HG03097 (cell line): ENCODE measurements at regions not wholly inside any gene's neighbourhood (a gene's known extent, or its start where the extent isn't known, plus 50 kb on each side); places are given as distances from the start of the nearest gene placed in this dataset.
A peak's percentile ranks its signal among the peaks of the same experiment; 100 is the strongest.

Source experiments
- ATAC-seq: cut with Tn5 transposase; IDR thresholded peaks from one replicate; pipeline ENCODE4 v1.9.1; 2021; ENCODE audit not compliant: unreplicated experiment, low FRiP score

- no peak for ATAC-seq
These were observed 65.9 kb upstream of the KLF13 start for GRCh38 chr15:31260646-31261265.

- no peak for ATAC-seq
These were observed 65.1 kb upstream of the KLF13 start for GRCh38 chr15:31261266-31262142.

DNA sequence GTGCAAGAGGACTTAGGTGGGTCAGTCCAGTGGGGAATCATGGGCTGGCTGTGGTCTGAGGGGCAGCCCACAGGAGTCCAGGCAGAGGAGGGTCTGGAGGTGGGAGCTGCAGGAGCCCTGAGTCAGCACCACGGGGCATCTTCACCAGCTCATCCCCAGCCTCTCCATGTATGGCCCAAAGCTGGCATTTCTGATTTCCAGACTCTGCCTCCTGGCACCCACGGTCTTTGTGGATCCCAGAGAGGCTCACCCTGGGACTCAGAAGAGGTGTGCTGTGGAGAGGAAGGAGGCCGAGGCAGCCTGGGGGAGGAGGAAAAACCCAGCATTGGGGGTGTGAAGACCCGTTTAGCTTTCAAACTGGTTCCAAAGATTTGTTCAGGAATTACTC lies 64.5 kb upstream of the KLF13 start:
- no peak for ATAC-seq

GRCh38 chr15:31262901-31263671 lies 63.5 kb upstream of the KLF13 start:
- no peak for ATAC-seq

DNA sequence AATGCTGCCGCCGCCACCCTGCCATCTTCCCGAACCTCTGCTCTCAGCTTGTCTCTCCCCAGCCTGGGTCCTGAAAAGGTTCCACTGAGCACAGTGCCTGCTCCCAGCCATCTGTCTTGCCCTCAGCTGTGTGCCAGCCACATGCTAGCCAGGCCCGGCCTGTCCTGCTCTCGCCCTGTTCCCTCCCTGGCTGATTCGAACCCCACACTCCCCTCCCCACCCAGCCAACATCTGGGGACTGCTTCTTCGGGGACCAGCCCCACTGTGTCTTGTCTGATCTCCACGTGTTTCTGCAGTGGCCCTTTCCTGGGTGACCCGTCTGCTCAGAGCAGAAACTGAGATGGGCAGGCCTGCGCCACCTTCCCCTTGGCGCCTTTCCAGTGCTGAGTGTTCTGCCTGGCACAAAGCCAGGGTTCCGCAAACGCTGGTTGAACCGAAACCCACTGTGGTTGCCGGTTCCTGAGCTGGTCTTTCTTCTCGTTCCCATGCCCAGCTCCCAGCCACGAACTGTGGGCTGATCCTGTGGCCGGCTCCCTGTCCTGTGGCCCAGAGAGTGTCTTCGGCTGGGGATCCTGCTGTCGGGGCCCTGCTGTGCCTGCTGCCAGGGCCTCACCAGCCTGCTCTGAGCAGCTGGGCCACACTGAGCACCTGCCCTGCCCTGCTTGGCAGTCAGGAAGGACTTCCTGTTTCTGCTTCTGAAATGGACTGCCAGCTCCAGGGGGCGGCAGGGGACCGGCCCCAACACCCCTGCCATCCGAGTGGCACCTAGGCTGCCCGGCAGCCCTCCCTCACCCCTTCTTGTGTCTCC lies 62.7 kb upstream of the KLF13 start:
- peak; percentile 27 for ATAC-seq

DNA sequence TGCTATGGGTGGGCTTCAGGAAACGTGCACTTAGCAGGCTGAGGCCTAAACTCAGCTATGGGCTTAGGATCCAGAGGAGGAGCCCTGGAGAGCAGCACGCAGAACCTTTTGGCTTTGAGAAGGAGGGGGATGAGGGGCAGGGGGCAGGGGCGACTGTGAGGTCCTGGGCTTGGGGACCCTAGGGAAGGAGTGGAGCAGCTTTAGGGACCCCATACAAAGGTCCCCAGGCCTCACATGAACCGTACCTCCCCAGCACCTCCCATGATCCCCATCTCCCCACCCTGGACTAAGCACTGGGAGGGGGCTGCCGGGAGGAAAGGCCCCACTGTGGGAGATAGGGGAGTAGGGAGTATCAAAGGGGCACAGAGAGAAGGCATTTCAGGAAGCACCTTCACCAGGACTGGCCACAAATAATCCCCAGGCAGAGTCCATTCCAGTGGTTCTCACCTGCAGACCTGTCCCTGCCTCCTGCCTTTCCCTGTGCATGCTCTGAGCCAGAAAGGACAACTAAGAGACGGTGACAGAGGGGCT lies 62.0 kb upstream of the KLF13 start:
- ATAC-seq: no peak

DNA sequence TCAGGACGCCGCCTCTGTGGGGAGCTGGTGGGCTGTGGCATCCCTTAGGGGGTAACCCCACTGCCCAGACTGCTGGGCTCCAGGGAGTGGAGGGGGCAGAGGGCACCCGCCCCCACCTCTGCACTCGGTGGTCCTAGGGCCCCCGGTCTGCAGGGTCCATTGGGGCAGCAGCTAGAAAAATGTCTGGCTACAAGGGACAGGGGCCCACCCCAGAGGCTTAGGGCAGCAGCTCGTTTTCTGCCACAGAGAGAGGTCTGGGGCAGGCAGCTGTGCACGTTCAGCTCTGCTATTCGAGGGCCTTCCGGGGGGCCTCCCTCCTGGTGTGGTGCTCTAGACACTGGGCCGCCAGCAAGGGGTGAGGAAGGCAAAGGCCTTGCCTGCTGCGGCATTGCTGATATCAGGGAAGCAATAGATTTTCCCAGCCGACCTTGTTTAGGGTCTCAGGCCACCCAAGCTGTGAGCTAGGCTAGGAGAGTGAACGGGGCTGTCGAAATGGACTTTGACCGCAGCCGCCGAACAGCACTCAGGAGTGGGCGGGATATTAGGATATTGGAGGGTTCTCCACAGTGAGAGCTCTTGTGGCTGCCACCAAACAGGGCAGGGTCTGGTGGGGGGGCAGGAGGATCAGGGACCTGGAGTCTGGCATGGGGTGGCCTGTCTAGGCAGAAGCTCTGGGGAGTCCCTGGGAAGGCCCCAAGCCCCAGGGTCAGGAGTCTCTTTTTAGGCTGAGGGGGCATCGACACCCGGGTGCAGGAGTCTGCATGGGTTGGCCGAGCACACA lies 61.4 kb upstream of the KLF13 start:
- ATAC-seq: peak; percentile 7

- peak; percentile 34 for ATAC-seq
These were observed 60.5 kb upstream of the KLF13 start for GRCh38 chr15:31265871-31266711.

DNA sequence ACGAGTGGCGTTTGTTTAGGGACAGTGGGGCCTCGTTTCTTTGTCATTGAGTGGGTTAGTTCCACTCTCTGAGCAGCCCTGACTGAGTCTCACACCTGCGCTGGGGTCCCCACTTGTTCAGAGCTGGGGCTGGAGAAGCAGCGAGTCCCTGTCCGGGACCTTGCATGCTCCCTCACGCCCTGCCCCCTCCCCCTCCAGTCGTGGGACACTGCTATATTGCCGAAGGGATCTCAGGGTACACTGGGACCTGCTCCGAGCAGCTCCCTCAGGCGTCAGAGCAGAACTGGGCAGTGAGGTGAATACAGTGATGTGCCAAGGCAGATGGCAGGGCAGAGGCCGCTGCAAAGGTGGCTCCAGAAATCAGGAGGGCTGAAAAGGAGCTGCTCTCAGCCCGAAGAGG lies 59.9 kb upstream of the KLF13 start:
- peak; percentile 20 for ATAC-seq

DNA sequence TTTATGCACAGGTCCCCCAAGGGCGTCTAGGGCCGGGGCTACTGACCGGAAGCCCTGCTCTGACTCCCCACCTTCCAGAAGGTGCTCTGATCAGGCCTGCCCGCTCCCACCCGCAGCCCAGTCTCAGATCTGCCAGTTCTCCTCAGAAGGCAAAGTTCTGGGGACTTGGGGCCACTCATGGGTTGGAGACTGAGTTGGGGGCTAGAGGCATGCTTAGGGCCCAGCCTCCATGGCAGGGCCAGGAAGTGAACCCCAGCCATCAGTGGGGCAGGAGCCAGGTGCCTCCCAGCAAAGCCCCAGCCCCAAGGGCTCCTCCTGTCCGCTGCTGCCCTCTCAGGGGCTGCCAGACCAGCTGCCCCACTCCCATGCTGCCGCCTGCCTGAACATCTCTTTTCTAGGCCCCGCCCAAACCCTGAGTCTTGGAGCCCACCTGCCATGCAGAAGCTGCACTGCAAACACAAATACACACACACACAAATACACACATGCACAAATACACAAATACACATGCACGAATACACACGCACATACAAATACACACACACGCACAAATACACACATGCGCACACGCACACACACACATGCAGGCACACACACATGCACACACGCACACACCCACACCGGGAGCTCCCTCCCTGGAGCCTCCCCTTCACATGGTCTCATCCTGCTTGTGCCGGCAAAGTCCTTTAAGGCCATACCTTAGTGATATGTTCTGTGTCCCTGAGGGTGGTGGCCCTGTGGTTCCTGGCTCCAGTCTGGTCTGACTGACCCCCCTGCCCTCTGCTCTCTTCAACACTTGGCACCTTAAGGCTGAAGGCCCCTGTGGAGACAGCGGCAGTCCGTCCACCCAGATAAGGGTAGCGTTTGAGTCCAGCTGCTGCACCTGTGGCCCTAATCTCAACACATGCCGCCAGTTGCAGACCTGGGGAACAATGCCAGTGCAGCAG lies 59.2 kb upstream of the KLF13 start:
- no peak for ATAC-seq

- no peak for ATAC-seq
These were observed 58.5 kb upstream of the KLF13 start for GRCh38 chr15:31268108-31268501.

DNA sequence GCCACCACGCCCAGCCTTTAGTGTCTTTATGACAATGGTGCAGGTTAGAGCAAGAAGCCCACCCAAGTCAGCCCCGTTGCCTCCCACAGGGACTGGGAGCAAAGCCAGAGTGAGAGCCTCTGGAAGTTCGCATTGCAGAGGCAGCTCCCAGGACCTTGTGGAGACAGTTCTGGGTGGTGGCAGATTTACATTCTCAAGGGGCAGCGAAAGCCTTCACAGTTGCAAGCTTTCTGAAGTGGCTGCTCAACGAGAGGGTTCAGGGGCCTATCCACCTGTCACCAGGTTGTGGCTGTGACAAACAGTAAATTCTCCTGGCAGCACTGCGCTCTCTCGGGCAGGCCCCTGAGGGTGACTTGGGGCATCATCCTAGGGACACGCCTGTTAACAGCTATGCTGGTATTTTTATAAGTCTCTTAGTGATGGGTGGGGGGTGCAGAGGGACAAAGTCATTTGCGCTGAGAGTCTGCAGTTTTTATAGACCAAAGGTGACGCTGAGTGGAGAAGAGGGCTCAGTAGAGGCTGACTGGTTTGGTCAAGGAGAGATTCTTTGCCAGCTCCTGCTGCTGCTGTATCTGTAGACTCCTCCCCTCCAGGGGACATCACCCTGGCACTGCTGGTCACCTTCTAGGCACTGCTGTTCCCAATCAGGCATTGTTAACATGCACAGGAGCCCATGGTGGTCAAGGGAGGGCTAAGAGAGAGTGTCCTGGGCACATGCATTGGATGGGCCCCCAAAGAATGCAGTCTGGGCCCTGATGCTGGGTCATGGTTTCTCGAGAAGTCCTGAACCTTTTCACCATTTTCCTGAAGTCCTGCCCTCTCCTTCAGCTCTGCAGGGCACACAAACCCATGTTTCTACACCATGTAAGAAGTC lies 57.5 kb upstream of the KLF13 start:
- ATAC-seq: no peak

DNA sequence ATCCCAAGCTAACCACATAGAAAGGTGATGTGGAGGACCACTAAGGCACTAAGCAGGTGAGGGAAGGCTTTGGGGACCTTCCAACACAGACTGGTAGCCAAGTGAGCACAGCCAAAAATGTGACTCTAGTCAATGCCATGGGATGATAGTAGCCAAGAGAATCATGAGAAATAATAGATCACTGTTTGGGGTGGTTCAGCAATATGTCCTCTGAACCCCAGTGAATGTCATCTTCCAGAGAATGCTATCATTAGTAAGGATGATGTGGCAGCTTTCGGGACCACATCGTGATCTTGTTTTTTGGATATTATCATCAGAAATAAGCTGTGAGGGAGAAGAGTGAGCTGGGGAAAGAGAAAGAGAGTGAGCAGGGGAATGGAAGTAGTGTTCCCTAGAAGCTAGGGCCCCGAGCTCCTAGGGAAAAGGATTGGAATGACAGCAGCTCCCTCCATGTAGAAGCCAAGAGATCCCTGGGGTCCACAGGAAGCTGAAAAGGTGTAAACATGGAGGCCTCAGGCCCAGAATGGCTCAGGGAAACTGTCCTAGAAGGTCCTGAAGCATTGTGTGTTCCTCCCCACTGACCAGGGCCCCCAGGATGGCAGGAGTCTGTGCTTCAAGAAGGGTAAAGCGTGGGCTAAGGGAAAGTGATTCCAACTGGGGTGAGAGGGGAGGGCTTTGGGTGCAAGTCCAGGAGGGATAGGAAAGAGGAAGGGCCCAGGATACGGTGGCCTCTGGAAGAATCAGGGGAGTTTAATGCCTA lies 56.6 kb upstream of the KLF13 start:
- no peak for ATAC-seq

GRCh38 chr15:31270767-31271166 lies 55.9 kb upstream of the KLF13 start:
- no peak for ATAC-seq

DNA sequence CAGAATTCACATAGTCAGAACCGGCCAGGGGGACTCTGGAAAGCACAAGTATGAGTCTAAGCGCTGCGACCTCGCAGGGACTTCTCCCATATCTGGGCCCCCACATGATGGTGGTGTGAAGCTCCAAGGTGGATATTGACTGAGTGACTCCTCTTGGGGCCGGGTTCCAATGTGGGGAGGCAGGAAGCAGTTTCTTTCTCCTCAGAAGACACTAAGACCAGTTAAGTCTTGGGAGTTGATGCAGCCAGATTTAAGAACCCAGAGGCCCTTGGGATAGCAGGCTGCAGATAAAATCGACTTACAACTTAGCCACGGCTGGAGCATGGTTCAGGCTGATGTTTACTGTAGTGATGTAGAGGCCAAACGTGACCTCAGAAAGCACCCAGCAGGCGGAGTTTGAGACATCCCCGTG lies 55.4 kb upstream of the KLF13 start:
- no peak for ATAC-seq
